HS-5 (cell line): ENCODE measurements at regions not wholly inside any gene's neighbourhood (a gene's known extent, or its start where the extent isn't known, plus 50 kb on each side); places are given as distances from the start of the nearest gene placed in this dataset.

Experiments
- DNase-seq: peaks from one replicate; pipeline ENCODE4 v3.0.0-alpha.2; 2012; ENCODE audit warnings: low read depth

DNA sequence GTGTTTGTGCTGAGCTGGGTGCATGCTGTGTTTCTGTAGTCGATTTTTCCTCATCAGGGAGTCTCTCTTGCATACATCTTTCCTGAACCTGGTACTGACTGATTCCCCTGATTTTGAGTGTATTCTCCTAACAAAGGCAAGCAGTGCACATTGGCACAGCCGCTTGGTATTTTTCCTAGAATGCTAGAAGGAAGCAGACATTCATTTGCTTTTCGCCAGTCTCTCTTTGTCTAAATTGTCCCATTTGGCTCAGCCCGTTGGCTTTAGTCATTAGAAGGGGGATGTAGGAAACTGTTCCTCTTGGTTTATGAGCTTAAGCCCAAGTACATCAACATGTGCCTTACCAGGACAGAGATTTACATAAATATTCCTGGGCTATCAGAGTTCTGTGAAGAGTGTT lies 266.1 kb upstream of the TMTC4 start:
- DNase-seq = no peak

DNA sequence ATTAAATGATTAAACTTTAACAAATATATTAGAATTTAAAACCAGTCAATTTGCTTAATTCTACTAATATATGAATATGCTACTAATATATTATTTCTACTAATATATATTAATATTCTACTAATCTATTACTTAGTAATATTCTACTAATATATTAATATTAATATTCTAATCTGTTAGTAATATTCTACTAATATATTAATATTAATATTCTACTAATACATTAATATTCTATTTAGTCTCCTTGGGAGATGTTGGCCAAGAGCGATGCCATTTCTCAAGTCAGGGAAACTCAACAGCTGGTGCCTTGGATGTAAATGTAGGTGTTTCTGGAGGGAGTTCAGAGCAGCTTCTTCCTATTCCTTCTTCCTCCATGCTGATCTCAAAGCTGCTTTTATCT lies 259.2 kb upstream of the TMTC4 start:
- no peak for DNase-seq

DNA sequence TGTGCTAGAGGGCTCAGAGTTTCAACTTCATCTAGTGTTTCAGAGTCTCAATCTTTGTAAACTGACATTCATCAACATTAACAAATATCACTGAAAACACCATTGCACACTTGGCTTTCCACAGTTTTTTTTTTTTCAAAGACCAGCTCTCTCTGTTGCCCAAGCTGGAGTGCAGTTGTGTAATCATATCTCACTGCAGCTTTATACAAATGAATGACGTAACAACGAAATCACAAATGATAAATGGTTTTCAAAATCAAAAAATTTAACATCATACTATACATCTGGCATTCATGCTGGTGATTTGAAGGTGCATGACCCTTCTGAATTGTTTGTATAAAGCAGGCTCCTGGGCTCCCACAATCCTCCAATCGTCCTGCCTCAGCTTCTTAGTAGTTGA lies 248.0 kb upstream of the TMTC4 start:
- DNase-seq = no peak

DNA sequence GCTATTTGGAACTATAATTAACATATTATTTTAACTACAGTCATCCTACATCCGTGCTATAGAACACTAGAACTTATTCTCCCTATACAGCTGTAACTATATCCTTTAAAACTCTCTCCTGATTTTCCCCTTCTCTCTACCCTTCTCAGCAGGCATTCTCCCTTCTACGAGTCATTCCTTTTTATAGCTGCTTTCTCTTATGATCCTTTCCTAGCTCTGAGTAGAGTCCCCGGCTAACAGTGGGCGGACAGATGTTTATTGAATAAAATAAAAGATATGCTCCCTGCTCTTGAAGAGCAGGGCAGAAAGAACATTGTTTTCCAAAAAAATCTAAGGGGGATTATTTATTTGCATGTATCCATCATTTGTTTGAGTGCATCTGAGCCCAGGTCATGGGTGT lies 246.5 kb upstream of the TMTC4 start:
- no peak for DNase-seq

DNA sequence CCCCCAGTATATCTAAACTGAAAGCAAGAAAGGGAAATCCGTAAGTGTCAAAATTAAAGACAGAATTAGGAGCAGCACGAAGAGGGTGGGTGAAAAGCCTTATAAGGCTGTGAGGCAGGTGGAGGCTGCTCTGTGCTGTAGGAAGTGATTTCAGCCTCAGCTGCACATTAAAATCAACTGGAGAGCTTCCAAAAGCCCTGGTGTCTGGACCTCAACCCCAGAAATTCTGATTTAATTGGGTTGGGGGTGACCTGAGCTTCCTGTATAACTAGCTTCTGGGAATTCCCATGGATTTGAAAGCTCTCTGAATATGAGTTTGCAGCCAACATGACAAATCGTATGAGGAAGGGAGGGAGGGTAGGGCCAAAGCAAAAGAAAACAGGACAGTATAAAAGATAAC lies 242.4 kb upstream of the TMTC4 start:
- no peak for DNase-seq

DNA sequence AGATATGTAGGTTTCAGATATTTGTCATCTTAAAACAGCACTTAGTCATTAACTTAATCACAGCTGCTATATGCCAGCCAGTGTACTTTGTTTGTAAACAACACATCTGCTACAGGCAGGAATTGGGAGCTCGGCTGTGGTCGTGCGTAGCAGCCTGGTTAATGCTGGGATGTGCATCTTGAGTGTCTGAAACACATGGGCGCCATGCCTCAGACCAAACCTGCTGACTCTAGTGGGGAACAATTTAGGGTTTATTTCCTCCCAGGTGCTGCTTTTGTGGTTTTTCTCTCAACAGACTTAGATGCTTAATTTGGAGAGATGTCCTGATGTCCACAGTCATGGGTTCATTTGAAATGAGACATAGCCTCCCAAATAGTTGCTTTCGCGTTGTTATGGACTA lies 238.5 kb upstream of the TMTC4 start:
- no peak for DNase-seq

DNA sequence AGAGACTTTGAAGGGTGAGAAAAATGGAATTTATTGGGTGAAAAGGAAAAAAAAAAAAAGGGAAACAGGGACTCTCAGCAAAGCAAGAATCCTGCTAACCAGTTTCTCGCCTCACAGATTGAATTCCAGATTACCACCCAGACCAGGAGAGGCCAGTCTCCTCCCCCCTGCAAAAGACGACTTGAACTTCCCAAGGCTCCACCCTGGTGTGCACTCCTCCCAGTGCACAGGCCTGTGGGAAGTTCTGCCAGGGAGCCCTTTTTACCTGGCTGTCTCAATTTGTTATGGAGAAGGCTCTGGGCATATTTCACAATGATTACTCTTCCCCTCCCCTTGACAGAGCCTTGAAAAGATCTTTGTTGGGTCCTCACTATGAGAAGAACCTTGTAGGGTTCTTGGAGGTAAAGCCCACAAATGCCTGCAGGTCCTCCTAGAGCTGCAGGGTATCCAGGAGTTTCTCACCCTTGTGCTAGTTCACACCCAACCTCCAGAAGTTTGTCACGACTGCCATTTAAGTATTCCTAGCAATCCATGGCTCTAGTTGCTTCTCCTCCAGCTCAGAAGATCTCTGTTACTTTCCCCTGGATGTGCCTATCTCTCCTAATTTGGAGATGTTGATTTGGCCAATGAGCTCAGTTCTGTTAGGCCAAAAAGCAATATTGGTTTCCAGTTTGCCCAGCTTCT lies 229.8 kb upstream of the TMTC4 start:
- DNase-seq = no peak

DNA sequence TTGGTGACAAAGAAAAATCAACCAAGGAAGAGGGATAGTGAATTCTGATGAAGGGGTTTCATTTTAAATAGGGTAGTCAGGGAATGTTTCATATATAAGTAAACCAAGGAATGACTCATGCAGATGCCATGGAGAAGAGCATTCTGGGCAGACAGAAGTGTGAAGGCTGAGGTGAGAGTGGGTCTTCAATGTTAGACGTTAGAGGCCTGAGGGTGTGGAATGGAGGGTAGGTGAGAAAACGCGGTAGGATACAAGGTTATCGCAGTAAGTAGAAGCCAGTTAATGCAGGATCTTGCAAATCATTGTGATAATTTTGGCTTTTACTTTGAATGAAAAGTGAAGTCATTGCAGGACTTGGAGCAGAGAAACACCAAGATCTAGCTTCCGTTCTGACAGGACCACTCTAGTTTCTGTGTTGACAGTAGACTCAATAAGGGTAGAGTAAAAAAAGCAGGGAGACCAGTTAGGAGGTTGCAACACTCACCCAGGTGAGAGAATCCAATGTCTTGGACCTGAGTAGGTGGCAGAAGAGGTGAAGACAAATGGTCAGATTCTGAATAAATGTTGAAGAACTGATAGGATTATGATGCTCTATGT lies 225.2 kb upstream of the TMTC4 start:
- no peak for DNase-seq

DNA sequence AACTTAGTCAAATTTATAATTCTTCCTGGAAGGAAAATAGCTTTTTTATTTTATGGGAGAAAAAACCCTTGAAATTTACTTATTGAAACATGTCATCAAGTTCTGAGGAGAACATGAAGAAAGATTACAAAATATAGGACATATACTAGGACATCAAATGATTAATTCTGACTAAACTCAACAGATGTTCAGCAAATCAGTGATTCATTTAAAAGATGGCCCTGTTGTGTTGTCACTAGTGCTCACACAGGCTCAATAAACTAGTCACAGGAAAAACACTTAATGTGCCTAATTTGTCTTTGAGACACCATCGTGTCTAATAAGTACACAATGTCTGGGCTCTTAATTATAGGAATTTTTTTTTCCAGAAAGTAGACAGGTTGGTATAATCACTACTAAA lies 223.8 kb upstream of the TMTC4 start:
- no peak for DNase-seq

DNA sequence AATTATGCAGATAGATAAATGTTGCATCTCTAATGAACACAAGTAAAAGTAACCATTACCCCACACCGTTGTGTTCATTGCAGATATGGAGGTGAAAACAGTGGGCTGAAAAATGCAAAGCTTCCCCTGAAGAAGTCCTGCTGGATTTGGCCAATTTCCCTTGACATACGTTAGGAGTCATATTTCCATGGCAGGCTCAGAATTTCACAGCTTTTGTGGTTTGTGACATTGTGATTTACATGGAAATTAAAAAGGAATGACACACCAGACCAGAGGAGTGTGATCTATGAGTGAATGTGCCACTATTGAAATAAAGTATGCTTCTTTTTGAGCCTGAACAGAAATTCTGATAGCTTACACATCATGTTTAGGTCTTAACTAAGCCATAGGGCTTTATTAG lies 221.1 kb upstream of the TMTC4 start:
- no peak for DNase-seq

DNA sequence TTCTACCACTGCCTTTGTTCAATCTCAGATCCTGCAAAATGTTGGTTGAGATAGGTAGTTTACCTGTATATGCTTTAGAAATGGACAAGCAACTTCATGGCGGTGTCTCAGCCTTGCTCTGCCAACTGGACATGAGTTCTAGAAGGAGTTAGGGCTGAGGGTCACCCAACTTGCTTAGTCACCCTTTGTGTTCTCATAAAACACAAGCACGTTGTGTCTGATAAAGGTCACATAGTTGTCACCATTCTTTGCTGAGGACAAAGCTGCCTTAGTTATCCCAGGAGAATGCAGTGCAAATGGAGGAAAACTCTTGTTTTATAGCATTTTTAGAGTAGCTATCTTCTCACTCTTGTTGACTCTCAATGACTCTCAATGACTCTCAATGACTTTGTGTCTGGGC lies 218.4 kb upstream of the TMTC4 start:
- DNase-seq = no peak

DNA sequence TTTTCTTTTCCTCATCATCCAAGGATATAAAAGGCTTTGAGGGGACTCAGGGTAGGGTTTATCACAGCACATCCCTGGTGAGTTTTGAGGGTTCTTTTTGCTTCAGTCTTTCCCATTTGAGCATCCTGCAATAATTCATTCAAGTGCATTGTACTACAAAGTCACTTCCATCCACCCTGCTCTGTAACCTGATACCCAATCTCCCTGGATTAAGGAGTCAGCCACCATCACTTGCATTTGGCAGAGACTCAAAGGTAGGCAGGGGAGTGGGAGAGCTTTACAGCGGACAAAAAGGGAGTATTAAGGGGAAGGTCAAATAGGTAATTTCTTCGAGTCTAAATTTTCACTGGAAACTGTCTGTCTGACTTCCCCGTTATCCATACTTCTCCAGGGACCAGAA lies 216.1 kb upstream of the TMTC4 start:
- DNase-seq = no peak

DNA sequence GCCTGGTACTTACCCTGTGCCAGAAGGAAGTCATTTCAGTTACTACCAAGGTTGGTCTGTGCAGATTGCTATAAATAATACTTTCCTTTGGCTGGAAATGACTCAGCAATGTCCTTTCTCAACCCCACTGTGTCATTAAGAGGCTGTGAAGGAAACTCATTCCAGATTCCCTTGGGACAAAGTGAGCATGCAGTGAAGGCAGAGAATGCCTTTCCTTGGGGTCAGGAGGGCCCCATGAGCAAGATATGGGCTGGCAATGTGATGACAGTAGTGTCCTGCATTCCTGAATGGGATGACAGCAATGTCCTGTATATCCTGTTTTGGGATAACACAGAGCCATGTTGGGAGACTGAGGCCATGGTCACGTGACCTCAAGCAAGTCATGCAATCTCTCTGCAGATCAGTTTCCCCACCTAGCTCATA lies 213.1 kb upstream of the TMTC4 start:
- DNase-seq = peak; percentile 43

DNA sequence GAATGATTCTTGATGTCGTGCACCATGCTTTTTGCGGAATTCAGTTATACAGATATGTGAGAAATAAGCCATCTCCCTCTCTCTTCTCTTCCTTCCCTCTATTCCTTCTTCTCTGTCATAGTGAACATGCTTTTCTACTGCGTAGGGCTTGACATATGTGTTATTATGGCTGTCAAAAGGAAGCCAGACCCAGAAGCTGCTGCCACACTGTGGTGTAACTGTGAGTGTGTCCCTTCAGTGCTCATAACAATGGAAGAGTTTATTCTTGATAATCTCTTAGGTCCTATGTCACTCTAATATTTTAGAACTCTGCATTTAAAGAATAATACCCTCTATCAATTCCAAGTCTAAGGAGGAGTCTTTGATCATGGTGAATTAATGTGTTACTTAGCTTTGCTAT lies 208.9 kb upstream of the TMTC4 start:
- DNase-seq = no peak

DNA sequence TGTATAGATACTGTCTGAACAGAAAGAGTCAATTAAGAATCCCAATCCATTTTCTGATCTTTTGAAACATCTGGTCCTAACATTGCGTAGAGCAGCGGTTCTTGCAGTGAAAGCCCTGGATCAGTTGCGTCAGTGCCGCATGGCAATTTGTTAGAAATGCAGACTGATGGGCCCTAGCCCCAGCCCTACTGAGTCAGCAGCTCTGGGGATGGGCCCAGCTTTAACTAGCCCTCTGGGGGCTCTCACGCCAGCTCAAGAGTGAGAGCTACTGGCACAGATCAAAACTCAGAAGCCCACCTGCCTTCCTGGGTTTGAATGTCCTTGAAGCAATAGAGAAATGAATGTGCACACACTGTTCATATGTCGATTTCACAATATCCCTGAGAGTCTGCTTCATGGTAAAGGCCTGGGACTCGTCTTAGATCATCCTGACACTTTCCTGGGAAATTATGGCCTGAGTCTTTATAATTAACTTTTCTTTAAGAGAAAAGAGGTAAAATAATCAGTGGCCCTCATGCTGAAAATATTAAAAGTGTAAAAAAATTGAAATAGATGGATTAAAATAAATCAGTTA lies 206.8 kb upstream of the TMTC4 start:
- DNase-seq = no peak

DNA sequence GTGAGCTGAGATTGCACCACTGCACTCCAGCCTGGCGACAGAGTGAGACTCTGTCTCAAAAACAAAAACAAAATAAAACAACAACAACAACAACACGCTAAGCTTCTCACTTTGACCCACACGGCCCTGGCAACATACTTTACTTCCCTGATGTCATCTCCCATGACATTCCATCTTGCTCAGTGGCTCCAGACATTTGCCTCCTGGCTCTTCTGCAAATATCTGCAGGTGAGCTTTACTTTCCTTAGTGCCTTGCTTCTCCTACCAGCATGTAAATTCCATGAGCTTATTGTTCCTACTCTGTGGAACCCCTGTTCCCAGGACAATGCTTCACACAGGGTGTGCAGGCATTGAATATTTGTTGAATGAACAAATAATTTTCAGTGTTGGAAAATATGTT lies 205.6 kb upstream of the TMTC4 start:
- DNase-seq = no peak

DNA sequence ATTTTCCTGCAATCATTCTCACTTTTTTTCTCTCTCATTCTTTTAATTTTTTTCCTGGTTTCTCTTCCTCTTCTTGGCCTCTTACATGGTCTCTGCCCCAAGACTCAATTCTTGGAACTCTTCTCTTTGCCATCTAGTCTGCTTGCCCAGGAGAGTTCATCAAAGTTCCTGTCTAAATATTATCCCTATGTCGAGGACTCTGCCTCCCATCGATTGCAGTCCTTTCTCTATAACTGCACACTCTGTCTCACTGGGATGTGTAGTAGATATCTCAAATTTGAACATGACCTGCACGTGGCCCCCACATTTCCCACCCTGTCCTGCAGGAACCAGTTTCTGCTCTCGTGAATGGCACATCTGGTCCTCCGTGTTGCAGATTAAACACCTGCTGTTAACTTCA lies 204.7 kb upstream of the TMTC4 start:
- DNase-seq = no peak

DNA sequence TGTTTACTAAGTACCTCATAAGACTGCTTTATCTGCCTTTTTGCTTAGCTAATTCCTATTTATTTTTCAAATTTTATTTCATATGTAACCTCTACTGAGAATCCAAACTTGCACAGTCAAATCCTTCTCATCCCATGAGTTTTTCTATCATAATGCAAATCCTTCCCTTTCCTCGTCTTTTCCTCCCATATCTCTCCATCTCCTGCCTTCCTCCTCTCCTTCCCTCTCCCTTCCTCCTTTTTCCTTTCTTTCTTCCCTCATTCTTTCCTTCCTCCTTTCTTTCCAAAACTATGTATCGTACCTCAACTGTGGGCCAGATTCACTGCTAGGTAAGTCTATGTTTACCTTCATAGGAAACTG lies 201.4 kb upstream of the TMTC4 start:
- no peak for DNase-seq

DNA sequence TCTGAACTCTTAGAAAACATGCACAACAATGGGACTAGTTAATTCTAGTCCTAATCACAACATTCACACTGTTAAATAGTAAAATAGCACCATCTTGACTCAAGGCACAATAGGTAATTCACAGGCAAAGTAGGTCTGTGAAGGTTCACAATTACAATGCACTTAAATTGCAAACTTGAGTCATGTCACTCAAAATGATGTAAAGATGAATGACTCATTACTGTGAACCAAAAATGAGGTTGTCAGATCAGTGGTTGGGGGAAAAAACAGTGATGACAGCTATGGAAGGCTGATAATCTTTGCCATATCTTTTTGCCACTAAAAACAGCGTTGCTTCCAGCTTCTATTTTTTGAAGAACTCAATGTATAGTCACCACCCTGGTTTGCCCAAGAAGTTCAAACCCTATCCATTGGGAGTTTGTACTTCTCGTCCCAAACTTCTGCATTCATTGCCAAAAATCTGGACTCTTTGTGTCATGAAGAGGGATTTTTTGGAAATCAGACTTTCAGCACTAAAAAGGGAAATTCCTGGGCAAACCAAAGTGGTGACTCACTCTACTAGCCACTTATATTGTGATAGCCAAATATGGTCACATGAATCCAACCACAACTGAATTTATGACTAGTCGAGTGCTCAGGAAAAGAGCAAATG lies 200.9 kb upstream of the TMTC4 start:
- peak; percentile 66 for DNase-seq

DNA sequence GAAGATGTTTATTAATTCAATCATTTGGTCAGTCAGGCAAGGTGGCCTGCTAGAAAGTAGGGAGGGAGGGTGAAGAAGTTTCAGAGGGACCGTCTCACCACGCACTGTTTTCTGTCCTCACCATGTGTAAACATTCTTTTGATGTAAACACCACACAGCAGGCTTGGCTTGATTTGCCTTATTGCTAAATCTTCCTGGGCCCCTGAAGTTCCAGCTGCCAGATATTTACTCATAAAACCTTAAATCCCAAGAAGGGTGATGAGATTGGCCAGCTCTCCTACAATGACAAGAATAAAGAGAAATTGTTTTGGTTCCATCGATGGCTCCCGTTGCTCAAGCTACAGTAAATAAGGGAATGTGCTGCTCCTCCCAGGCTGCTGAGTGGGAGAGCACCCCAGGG lies 198.2 kb upstream of the TMTC4 start:
- no peak for DNase-seq

DNA sequence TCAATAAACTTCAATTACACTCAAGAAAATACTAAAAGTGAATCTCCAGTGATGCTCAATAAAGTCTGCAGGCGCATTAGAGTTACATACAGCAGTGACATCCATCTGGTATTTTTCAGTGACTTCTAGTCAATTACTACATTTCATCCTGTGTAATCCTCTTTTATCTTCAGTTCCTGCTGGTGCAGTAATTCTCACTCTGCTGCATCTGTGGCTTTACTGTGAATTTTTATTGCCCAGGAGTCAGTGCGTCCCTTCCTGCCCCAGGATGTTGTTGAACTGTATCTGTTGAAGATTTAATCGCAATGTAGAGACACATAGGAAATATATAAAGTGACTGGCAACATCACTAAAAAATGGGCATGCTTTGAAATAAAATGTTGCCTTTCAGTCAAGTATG lies 196.3 kb upstream of the TMTC4 start:
- no peak for DNase-seq

DNA sequence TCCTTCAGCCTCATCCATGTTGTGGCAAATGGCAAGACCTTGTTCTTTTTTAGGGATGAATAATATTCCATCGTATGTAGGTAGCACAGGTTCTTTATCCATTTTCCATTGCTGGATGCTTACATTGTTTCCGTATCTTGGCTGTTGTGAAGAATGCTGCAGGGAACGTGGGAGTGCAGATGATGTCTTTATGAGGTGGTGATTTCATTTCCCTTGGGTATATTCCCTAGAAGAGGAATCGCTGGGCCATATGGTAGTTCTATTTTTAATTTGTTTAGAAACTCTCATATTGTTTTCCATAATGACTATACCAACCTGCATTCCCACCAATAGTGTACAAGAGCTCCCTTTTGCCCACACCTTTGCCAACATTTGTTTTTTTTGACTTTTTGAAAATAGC lies 186.3 kb upstream of the TMTC4 start:
- no peak for DNase-seq

DNA sequence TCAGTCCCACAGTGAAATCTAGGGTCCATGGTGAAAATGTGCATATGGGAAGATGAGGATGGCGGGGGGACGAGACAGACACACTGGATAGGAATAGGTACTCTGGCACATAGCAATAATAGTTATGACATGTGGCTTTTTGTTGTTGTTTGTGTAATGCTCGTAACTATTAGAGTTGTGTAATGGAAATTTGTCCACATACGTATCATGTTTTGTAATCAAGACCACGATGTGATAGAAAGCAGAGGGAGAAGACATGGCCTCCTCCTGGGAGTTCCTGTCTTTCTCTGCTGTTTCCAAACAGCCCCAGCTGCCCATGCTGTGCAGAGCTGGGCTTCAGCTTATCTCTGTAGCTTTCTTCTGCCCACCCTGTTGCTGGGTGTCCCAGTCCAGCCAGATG lies 185.3 kb upstream of the TMTC4 start:
- no peak for DNase-seq

DNA sequence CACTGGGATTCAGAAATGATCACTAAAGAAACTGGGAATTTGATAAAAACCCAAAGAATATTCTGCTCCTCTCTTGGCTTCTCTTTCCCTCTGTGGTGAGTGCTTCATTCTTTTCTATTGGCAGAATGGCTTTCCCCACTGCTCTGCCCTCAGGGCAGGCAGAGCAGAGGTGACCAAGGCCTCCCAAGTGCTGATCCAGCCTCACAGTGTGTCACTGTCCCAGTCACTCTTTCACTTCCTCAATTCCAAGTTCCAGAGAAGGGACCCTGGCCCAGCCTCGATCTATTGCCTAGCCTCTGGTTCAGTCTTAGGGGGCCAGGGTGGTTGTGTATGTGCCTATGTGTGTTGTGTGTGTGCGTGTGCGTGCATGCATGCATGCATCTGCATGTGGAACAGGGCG lies 180.6 kb upstream of the TMTC4 start:
- no peak for DNase-seq
